ENCODE measurements at regions not wholly inside any gene's neighbourhood (a gene's known extent, or its start where the extent isn't known, plus 50 kb on each side); places are given as distances from the start of the nearest gene placed in this dataset.

DNA sequence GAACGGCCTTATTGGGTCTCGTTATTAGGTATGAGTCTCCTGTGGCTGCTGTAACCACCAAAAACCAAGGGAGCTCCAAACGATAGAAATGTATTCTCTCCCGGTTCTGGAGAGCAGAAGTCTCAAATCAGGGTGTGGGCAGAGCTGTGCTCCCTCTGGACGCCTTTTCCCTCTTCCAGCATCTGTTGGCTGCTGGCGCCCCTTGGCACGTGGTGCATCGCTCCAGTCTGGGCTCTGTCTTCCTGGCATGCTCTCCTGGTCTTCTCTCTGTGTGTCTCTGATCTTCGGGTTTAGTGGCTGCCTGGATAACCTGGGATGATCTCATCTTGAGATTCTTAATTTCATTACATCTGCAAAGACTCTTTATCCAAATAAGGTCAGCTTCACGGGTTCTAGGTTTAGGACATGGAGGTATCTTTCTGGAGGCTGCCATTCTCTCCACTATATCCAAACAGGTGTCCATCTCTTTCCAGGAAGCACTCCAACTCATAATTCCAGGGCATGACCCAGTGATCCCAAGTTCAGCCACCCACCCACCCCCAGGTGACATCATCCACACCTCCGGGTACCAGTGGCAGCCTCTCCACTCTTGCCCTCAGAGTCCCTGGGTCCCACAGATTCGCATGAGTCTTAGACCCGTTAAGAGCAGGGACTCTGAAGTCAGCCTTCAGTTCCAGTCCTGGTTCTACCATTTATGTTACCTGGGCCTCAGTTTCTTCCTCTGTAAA is 145.5 kb upstream of the FOXF1 start:
- 95% methylated on average over 11 of the region's 13 CpGs for WGBS (ENCODE audit: insufficient coverage)
- H3K4me1 Mint-ChIP-seq = no peaks in the 10 kb centered on the region
- no peak for TF ChIP-seq CTCF (IDR thresholded peaks at IDR 0.05)

GRCh38 chr16:86365513-86366273 is 144.6 kb upstream of the FOXF1 start:
- Histone ChIP-seq H4K20me1 (ENCODE audit: insufficient read depth, low read length) (no peaks in the 10 kb centered on the region), H3K36me3 (replicated peaks in 1 of 2; ENCODE audit: control insufficient read depth in 1 of 2, insufficient read depth in 2 of 2, low read length in 2 of 2) (no peaks in the 10 kb centered on the region), H3K27ac (ENCODE audit: low read depth in 1 of 2, low read length in 2 of 2) (no peak overlapping the region), H3K27me3 (ENCODE audit: control insufficient read depth in 2 of 2, insufficient read depth in 2 of 2, low read length in 2 of 2) (no peaks in the 10 kb centered on the region), H3K4me2 (replicated peaks; ENCODE audit: extremely low read depth, low read length, poor library complexity, severe bottlenecking) (no peak overlapping the region), H3K79me2 (ENCODE audit: insufficient read depth, low read length) (no peaks in the 10 kb centered on the region), H3K9me3 (replicated peaks in 1 of 2; ENCODE audit: control insufficient read depth in 1 of 2, insufficient read depth in 1 of 2, low read length in 2 of 2) (no peaks in the 10 kb centered on the region), H3K4me3 (replicated peaks in 1 of 3; ENCODE audit: low read depth in 2 of 3, low read length in 3 of 3) (no peak overlapping the region), H3K4me1 (ENCODE audit: control insufficient read depth in 1 of 2, insufficient read depth in 2 of 2, low read length in 2 of 2) (no peaks in the 10 kb centered on the region), H3K9ac (ENCODE audit: insufficient read depth, low read length, poor library complexity, severe bottlenecking) (no peak overlapping the region), H2AFZ (ENCODE audit: insufficient read depth, low read depth, low read length, poor library complexity, severe bottlenecking) (no peak overlapping the region)
- H3K9me3 Mint-ChIP-seq = no peaks in the 10 kb centered on the region
- H3K27ac Mint-ChIP-seq = no peak overlapping the region
- intact Hi-C loops (cut with micrococcal nuclease) = no loop called here
- no peaks in the 10 kb centered on the region for H3K4me1 Mint-ChIP-seq
- peaks cover 19 to 31% (median 21%) of the 10 kb centered on the region in 3 donors for H3K27me3 Mint-ChIP-seq (ENCODE audit: low read depth in 3 of 3)
- no peaks in the 10 kb centered on the region for H3K36me3 Mint-ChIP-seq
- DNase-seq = no peak
- TF ChIP-seq CTCF (IDR thresholded peaks at IDR 0.05) = no peak
- WGBS (ENCODE audit: insufficient coverage) = 68% methylated on average over 5 of the region's 19 CpGs
- peak overlapping the region in 1 of 2 donors; percentile 46 for H3K4me3 Mint-ChIP-seq

More for the DNA sequence above, 145.5 kb upstream of the FOXF1 start:
- H3K9ac ChIP-seq (ENCODE audit: insufficient read depth, low read length, poor library complexity, severe bottlenecking) = no peak overlapping the region
- Mint-ChIP-seq H3K36me3 (no peaks in the 10 kb centered on the region), H3K27me3 (ENCODE audit: low read depth in 3 of 3) (peaks cover 17 to 32% (median 21%) of the 10 kb centered on the region in 3 donors), H3K4me3 (no peak overlapping the region), H3K27ac (no peak overlapping the region), H3K9me3 (no peaks in the 10 kb centered on the region)
- H3K4me3 ChIP-seq (replicated peaks in 1 of 3; ENCODE audit: low read depth in 2 of 3, low read length in 3 of 3) = no peak overlapping the region
- H3K79me2 ChIP-seq (ENCODE audit: insufficient read depth, low read length) = no peaks in the 10 kb centered on the region
- no peaks in the 10 kb centered on the region for H3K27me3 ChIP-seq (ENCODE audit: control insufficient read depth in 2 of 2, insufficient read depth in 2 of 2, low read length in 2 of 2)
- no peaks in the 10 kb centered on the region for H3K36me3 ChIP-seq (replicated peaks in 1 of 2; ENCODE audit: control insufficient read depth in 1 of 2, insufficient read depth in 2 of 2, low read length in 2 of 2)
- intact Hi-C loops (cut with micrococcal nuclease) = no loop called here
- DNase-seq = no peak
- H4K20me1 ChIP-seq (ENCODE audit: insufficient read depth, low read length) = no peaks in the 10 kb centered on the region
- H3K27ac ChIP-seq (ENCODE audit: low read depth in 1 of 2, low read length in 2 of 2) = no peak overlapping the region
- H2AFZ ChIP-seq (ENCODE audit: insufficient read depth, low read depth, low read length, poor library complexity, severe bottlenecking) = no peak overlapping the region
- H3K4me1 ChIP-seq (ENCODE audit: control insufficient read depth in 1 of 2, insufficient read depth in 2 of 2, low read length in 2 of 2) = no peaks in the 10 kb centered on the region
- H3K9me3 ChIP-seq (replicated peaks in 1 of 2; ENCODE audit: control insufficient read depth in 1 of 2, insufficient read depth in 1 of 2, low read length in 2 of 2) = no peaks in the 10 kb centered on the region
- H3K4me2 ChIP-seq (replicated peaks; ENCODE audit: extremely low read depth, low read length, poor library complexity, severe bottlenecking) = no peak overlapping the region
